HG02885 (cell line): ENCODE measurements at regions not wholly inside any gene's neighbourhood (a gene's known extent, or its start where the extent isn't known, plus 50 kb on each side); places are given as distances from the start of the nearest gene placed in this dataset.

ENCODE experiments used
- ATAC-seq: cut with Tn5 transposase; IDR thresholded peaks from one replicate; pipeline ENCODE4 v1.9.1; 2021; ENCODE audit warnings: mild to moderate bottlenecking; ENCODE audit not compliant: unreplicated experiment, poor library complexity

GRCh38 chr3:86228101-86228500 is 762.8 kb downstream of the VGLL3 start:
- ATAC-seq: no peak

GRCh38 chr3:86225461-86225860 is 765.5 kb downstream of the VGLL3 start:
- ATAC-seq: no peak

GRCh38 chr3:86221601-86222000 is 769.3 kb downstream of the VGLL3 start:
- no peak for ATAC-seq

GRCh38 chr3:86208772-86209171 is 782.2 kb downstream of the VGLL3 start:
- no peak for ATAC-seq

GRCh38 chr3:86182606-86183005 is 808.3 kb downstream of the VGLL3 start:
- ATAC-seq: no peak

GRCh38 chr3:86180696-86181095 is 810.3 kb downstream of the VGLL3 start:
- no peak for ATAC-seq

GRCh38 chr3:86178095-86178494 is 812.9 kb downstream of the VGLL3 start:
- no peak for ATAC-seq

- no peak for ATAC-seq
Measured at GRCh38 chr3:86176445-86176784, 814.5 kb downstream of the VGLL3 start.

GRCh38 chr3:86175593-86176444 is 815.1 kb downstream of the VGLL3 start:
- ATAC-seq: no peak

GRCh38 chr3:86175051-86175536 is 815.9 kb downstream of the VGLL3 start:
- no peak for ATAC-seq

GRCh38 chr3:86173401-86173800 is 817.5 kb downstream of the VGLL3 start:
- no peak for ATAC-seq

- ATAC-seq: no peak
Measured at GRCh38 chr3:86168512-86168911, 822.4 kb downstream of the VGLL3 start.

GRCh38 chr3:86162521-86162920 is 828.4 kb downstream of the VGLL3 start:
- no peak for ATAC-seq

- no peak for ATAC-seq
Measured at GRCh38 chr3:86161493-86161892, 829.5 kb downstream of the VGLL3 start.

- no peak for ATAC-seq
Measured at GRCh38 chr3:86152620-86153019, 838.3 kb downstream of the VGLL3 start.

- no peak for ATAC-seq
Measured at GRCh38 chr3:86149054-86149453, 841.9 kb downstream of the VGLL3 start.

GRCh38 chr3:86147119-86147518 is 843.8 kb downstream of the VGLL3 start:
- no peak for ATAC-seq

- no peak for ATAC-seq
Measured at GRCh38 chr3:86126552-86126951, 864.4 kb downstream of the VGLL3 start.
